Astrocyte (in vitro differentiated cells and primary cell): ENCODE measurements at regions not wholly inside any gene's neighbourhood (a gene's known extent, or its start where the extent isn't known, plus 50 kb on each side); places are given as distances from the start of the nearest gene placed in this dataset.

ENCODE experiments used
- EZH2 ChIP-seq: IDR thresholded peaks from 2 replicates; pipeline ENCODE4 v1.6.1; 2012; ENCODE audit warnings: mild to moderate bottlenecking, low read length, inconsistent platforms; ENCODE audit not compliant: insufficient read depth
- TF ChIP-seq, protein P1 (sequence below): IDR thresholded peaks from 2 replicates; pipeline ENCODE4 v1.5.1; 2011; ENCODE audit warnings: low read depth, mild to moderate bottlenecking, inconsistent platforms, low read length, moderate library complexity; ENCODE audit not compliant: insufficient read depth

DNA sequence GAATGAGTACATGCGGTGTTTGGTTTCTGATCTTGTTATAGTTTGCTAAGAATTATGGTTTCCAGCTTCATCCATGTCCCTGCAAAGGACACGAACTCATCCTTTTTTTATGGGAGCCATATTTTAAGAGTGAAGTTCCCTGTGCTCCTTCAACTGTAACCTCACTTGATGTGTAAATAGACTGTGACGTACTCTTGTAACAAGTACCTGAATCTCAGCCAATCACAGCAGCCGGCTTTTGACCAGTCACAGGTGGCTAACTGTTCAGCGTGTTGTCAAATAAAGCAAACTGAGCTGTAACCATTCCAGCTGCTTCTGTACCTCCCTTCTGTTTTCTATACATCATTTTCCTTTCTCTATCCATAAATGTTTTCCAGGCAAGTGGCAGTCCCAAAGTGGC, 774.3 kb upstream of the HS6ST1 start:
- TF ChIP-seq, protein P1, sequence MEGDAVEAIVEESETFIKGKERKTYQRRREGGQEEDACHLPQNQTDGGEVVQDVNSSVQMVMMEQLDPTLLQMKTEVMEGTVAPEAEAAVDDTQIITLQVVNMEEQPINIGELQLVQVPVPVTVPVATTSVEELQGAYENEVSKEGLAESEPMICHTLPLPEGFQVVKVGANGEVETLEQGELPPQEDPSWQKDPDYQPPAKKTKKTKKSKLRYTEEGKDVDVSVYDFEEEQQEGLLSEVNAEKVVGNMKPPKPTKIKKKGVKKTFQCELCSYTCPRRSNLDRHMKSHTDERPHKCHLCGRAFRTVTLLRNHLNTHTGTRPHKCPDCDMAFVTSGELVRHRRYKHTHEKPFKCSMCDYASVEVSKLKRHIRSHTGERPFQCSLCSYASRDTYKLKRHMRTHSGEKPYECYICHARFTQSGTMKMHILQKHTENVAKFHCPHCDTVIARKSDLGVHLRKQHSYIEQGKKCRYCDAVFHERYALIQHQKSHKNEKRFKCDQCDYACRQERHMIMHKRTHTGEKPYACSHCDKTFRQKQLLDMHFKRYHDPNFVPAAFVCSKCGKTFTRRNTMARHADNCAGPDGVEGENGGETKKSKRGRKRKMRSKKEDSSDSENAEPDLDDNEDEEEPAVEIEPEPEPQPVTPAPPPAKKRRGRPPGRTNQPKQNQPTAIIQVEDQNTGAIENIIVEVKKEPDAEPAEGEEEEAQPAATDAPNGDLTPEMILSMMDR: no peak
- TF ChIP-seq EZH2: no peak
